DND-41 (cell line): ENCODE measurements at regions not wholly inside any gene's neighbourhood (a gene's known extent, or its start where the extent isn't known, plus 50 kb on each side); places are given as distances from the start of the nearest gene placed in this dataset.

Experiments
- ATAC-seq: fragments of 200-7000 bp; cut with Tn5 transposase; 3 replicates; pipeline ENCODE4 v1.9.1; 2021; ENCODE audit warnings: low read depth; ENCODE audit not compliant: insufficient read depth
- DNase-seq: peaks from one replicate; pipeline ENCODE4 v3.0.0-alpha.2; 2020
- H2AFZ ChIP-seq: 2 replicates; pipeline ENCODE4 v1.6.0; 2012; ENCODE audit warnings: low read depth, low read length
- H3K27ac ChIP-seq: 2 replicates; pipeline ENCODE4 v1.5.1; 2012; ENCODE audit warnings: low read length, inconsistent platforms
- H3K27me3 ChIP-seq: fragments of 200-600 bp; sonication (generic); 2 replicates; pipeline ENCODE4 v1.6.0; 2012; ENCODE audit warnings: low read length, mild to moderate bottlenecking, inconsistent platforms; ENCODE audit not compliant: insufficient read depth, poor library complexity
- H3K36me3 ChIP-seq: 2 replicates; pipeline ENCODE4 v1.5.1; 2012; ENCODE audit warnings: low read length, inconsistent platforms; ENCODE audit not compliant: insufficient read depth
- H3K4me1 ChIP-seq: 2 replicates; pipeline ENCODE4 v1.5.1; 2012; ENCODE audit warnings: mild to moderate bottlenecking, low read length; ENCODE audit not compliant: insufficient read depth
- H3K4me2 ChIP-seq: 2 replicates; pipeline ENCODE4 v1.6.0; 2012; ENCODE audit warnings: mild to moderate bottlenecking, moderate library complexity, low read length, inconsistent platforms; ENCODE audit not compliant: insufficient read depth
- H3K4me3 ChIP-seq, 2 experiments: fragments of 200-600 bp in 1 of 2; shearing (Covaris generic) in 1 of 2; 2 replicates each; pipeline ENCODE4 v1.5.1; 2012 to 2016; ENCODE audit warnings: inconsistent platforms in 2 of 2, low read length in 2 of 2, mild to moderate bottlenecking in 2 of 2, low read depth in 1 of 2, moderate library complexity in 1 of 2
- H3K79me2 ChIP-seq: 2 replicates; pipeline ENCODE4 v1.6.0; 2012; ENCODE audit warnings: low read length, inconsistent platforms; ENCODE audit not compliant: insufficient read depth
- H3K9ac ChIP-seq: 2 replicates; pipeline ENCODE4 v1.6.0; 2012; ENCODE audit warnings: low read depth, mild to moderate bottlenecking, inconsistent platforms, low read length, moderate library complexity
- H3K9me3 ChIP-seq: 2 replicates; pipeline ENCODE4 v1.5.1; 2012; ENCODE audit warnings: low read length, moderate library complexity, mild to moderate bottlenecking, inconsistent platforms; ENCODE audit not compliant: insufficient read depth, severe bottlenecking
- H4K20me1 ChIP-seq: 2 replicates; pipeline ENCODE4 v1.6.0; 2012; ENCODE audit warnings: low read length; ENCODE audit not compliant: insufficient read depth
- CTCF ChIP-seq: IDR thresholded peaks from 2 replicates; pipeline ENCODE4 v1.5.1; 2012; ENCODE audit warnings: borderline replicate concordance, low read length, moderate library complexity, mild to moderate bottlenecking; ENCODE audit not compliant: poor library complexity, severe bottlenecking; ENCODE audit errors: extremely low read depth
- EZH2 ChIP-seq: IDR thresholded peaks from 3 replicates; pipeline ENCODE4 v1.6.1; 2012; ENCODE audit warnings: borderline replicate concordance, low read depth, mild to moderate bottlenecking, moderate library complexity, low read length, inconsistent platforms; ENCODE audit not compliant: severe bottlenecking

DNA sequence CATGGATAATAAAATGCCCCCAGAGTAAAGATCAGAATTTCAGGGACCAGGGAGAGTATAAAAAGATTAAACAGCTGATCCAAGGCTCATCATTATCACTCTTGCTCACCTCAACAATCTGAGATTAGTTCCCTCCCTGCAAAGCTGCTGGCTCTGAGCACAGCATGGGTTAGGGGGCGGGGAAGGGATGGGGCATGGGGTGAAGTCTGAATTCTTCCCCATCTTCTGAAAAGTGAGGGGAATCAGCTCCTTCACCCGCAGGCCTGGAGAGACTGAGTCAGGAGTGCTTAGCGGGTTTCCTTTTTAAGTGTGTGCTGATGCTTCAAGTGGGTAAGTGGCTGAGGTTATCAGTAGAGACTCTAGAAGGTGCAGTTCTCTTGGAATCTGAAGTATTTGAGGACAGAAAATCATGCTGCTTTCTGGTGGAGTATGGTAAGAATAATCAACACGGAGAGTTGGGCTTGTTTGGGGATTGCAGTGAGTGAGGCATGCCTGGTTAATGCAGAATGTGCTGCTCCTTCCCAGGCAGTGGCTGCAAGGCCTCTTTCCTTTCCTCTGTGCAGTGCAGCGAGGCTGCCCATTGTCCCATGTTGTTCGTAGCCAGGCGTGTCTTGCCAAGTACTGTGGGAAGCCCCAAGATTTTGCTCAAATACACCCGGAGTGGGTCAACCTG, 59.2 kb upstream of the TRAK1 start:
- Histone ChIP-seq H3K9me3 (no peaks in the 10 kb centered on the region), H3K36me3 (no peaks in the 10 kb centered on the region), H3K27ac (no peak overlapping the region), H2AFZ (no peak overlapping the region), H3K27me3 (no peaks in the 10 kb centered on the region), H3K9ac (no peak overlapping the region), H3K4me2 (no peak overlapping the region), H3K4me3 (no peak overlapping the region), H3K79me2 (no peaks in the 10 kb centered on the region; the same call in 1 of the 2 replicates), H3K4me1 (no peaks in the 10 kb centered on the region), H4K20me1 (peaks cover 15% of the 10 kb centered on the region; the same call in 1 of the 2 replicates)
- no peak for TF ChIP-seq CTCF
- TF ChIP-seq EZH2, result no peak
- DNase-seq, result no peak
- no peak for ATAC-seq

- peaks cover 9% of the 10 kb centered on the region; the same call in 1 of the 2 replicates for H4K20me1 ChIP-seq
- no peaks in the 10 kb centered on the region for H3K36me3 ChIP-seq
- no peak overlapping the region for H3K9ac ChIP-seq
- no peak overlapping the region for H3K4me3 ChIP-seq
- no peaks in the 10 kb centered on the region for H3K9me3 ChIP-seq
- no peaks in the 10 kb centered on the region for H3K27me3 ChIP-seq
- peaks cover 17% of the 10 kb centered on the region; the same call in 1 of the 2 replicates for H3K4me1 ChIP-seq
- no peaks in the 10 kb centered on the region; the same call in 1 of the 2 replicates for H3K79me2 ChIP-seq
- no peak for DNase-seq
- no peak overlapping the region for H2AFZ ChIP-seq
- no peak overlapping the region for H3K27ac ChIP-seq
- TF ChIP-seq CTCF (no peak), EZH2 (no peak)
- H3K4me2 ChIP-seq, result no peak overlapping the region
- no peak for ATAC-seq
Measured at GRCh38 chr3:42028474-42028873, 62.7 kb upstream of the TRAK1 start.

DNA sequence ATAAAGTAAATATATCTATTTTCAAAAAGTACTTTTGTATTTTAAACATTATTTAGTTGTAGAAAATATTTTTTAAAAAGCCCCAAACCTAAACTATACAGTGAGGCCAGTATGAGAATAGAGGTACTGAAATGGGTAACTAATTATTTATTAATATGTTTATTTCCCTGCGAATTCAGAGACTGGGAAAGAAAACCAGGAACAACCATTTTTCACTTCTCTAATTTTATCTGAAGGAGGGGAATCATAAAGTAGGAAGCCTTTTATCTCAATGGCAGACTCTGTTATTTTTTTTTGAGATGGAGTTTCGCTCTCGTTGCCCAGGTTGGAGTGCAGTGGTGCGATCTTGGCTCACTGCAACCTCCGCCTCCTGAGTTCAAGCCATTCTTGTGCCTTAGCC, 63.6 kb upstream of the TRAK1 start:
- no peak overlapping the region for H2AFZ ChIP-seq
- no peaks in the 10 kb centered on the region; the same call in 1 of the 2 replicates for H3K79me2 ChIP-seq
- no peak for ATAC-seq
- no peaks in the 10 kb centered on the region for H3K36me3 ChIP-seq
- H3K27me3 ChIP-seq, result no peaks in the 10 kb centered on the region
- no peak for DNase-seq
- TF ChIP-seq CTCF, result no peak
- no peak for TF ChIP-seq EZH2
- H3K9ac ChIP-seq, result no peak overlapping the region
- no peak overlapping the region for H3K27ac ChIP-seq
- H3K4me2 ChIP-seq, result no peak overlapping the region
- no peak overlapping the region for H3K4me3 ChIP-seq
- peaks cover 7% of the 10 kb centered on the region; the same call in 1 of the 2 replicates for H4K20me1 ChIP-seq
- no peaks in the 10 kb centered on the region for H3K9me3 ChIP-seq
- H3K4me1 ChIP-seq, result peaks cover 17% of the 10 kb centered on the region; the same call in 1 of the 2 replicates
